ENCODE measurements at regions not wholly inside any gene's neighbourhood (a gene's known extent, or its start where the extent isn't known, plus 50 kb on each side); places are given as distances from the start of the nearest gene placed in this dataset.

- 75% methylated on average over 7 of the region's 7 CpGs for WGBS (ENCODE audit: low lambda C conversion rate)
- H3K36me3 ChIP-seq (replicated peaks in 1 of 2; ENCODE audit: control insufficient read depth in 1 of 2, insufficient read depth in 2 of 2, low read length in 1 of 2): no peaks in the 10 kb centered on the region
Measured at GRCh38 chr3:64905906-64906410, 218.2 kb upstream of the ADAMTS9 start.

More at GRCh38 chr3:64905906-64906410, 218.2 kb upstream of the ADAMTS9 start:
- Histone ChIP-seq H4K20me1 (ENCODE audit: insufficient read depth) (no peaks in the 10 kb centered on the region), H3K79me2 (ENCODE audit: insufficient read depth) (no peaks in the 10 kb centered on the region), H3K4me1 (ENCODE audit: control insufficient read depth in 1 of 2, insufficient read depth in 2 of 2, low read depth in 1 of 2, low read length in 1 of 2) (peaks cover 5 to 8% of the 10 kb centered on the region in 2 experiments; a peak in 3 of 4 replicates), H3K4me3 (ENCODE audit: low read depth in 2 of 2, low read length in 1 of 2) (no peak overlapping the region), H3K9ac (no peak overlapping the region), H3K9me2 (no peaks in the 10 kb centered on the region), H3K4me2 (no peak overlapping the region), H3F3A (replicated peaks; ENCODE audit: insufficient read depth) (peaks cover 9% of the 10 kb centered on the region), H3K27ac (ENCODE audit: low read depth in 2 of 2, low read length in 1 of 2) (no peak overlapping the region; a peak in 1 of 4 replicates), H2AFZ (ENCODE audit: low read depth) (no peak overlapping the region), H3K9me3 (no peaks in the 10 kb centered on the region), H3K27me3 (ENCODE audit: insufficient read depth) (no peaks in the 10 kb centered on the region)
- CTCF ChIA-PET: no interaction called here
- DNase-seq: no peak
- TF ChIP-seq POLR2AphosphoS5 (IDR thresholded peaks at IDR 0.05; ENCODE audit: low read depth, low read length) (no peak), GATA2 (CRISPR knock-in tag; IDR thresholded peaks at IDR 0.05) (no peak), ZBTB33 (IDR thresholded peaks at IDR 0.05; ENCODE audit: borderline replicate concordance, low read depth) (no peak), SMC3 (IDR thresholded peaks at IDR 0.05; ENCODE audit: low read depth, low read length) (no peak), USF1 (IDR thresholded peaks at IDR 0.05; ENCODE audit: borderline replicate concordance, low read depth) (no peak), PBX3 (IDR thresholded peaks at IDR 0.05) (no peak), JUND (IDR thresholded peaks at IDR 0.05) (no peak), TEAD4 (IDR thresholded peaks at IDR 0.05; ENCODE audit: borderline replicate concordance, insufficient read depth) (no peak), NFIC (IDR thresholded peaks at IDR 0.05; ENCODE audit: borderline replicate concordance) (no peak), FOXJ3 (CRISPR knock-in tag; IDR thresholded peaks at IDR 0.05) (no peak), CTCF (IDR thresholded peaks at IDR 0.05) (no peak), TCF12 (IDR thresholded peaks at IDR 0.05) (no peak), CHD2 (IDR thresholded peaks at IDR 0.05; ENCODE audit: low read length, partially characterized antibody) (no peak)
- POLR2A ChIA-PET: no interaction called here
